Lung (tissue), 11 donors: ENCODE measurements at regions not wholly inside any gene's neighbourhood (a gene's known extent, or its start where the extent isn't known, plus 50 kb on each side); places are given as distances from the start of the nearest gene placed in this dataset.

ENCODE experiments used
- ATAC-seq: fragments of 200-7000 bp; cut with Tn5 transposase; one replicate; pipeline ENCODE4 v1.9.1; 2020; ENCODE audit warnings: moderate number of reproducible peaks; ENCODE audit not compliant: insufficient read depth, low FRiP score
- DNase-seq, 3 donors: peaks; one replicate each; pipeline ENCODE4 v3.0.0-alpha.2; 2013 to 2017
- H3K27ac ChIP-seq, 2 donors: one replicate each; pipeline ENCODE4 v1.5.1; 2013; ENCODE audit warnings: mild to moderate bottlenecking in 2 of 2, moderate library complexity in 2 of 2, control low read depth in 1 of 2, inconsistent platforms in 1 of 2, low read depth in 1 of 2, low read length in 1 of 2
- H3K27me3 ChIP-seq, 3 donors: one replicate each; pipeline ENCODE4 v1.5.1; 2013; ENCODE audit warnings: low read length in 2 of 3; ENCODE audit not compliant: control insufficient read depth in 3 of 3, insufficient read depth in 3 of 3
- H3K36me3 ChIP-seq, 4 donors: one replicate each; pipeline ENCODE4 v1.5.1; 2013; ENCODE audit warnings: low read length in 4 of 4, mild to moderate bottlenecking in 1 of 4, moderate library complexity in 1 of 4; ENCODE audit not compliant: control insufficient read depth in 4 of 4, insufficient read depth in 4 of 4
- H3K4me1 ChIP-seq, 5 donors: one replicate each; pipeline ENCODE4 v1.5.1; 2013; ENCODE audit warnings: low read length in 5 of 5, mild to moderate bottlenecking in 2 of 5, moderate library complexity in 1 of 5; ENCODE audit not compliant: control insufficient read depth in 5 of 5, insufficient read depth in 5 of 5
- H3K4me3 ChIP-seq: one replicate; pipeline ENCODE4 v1.5.1; 2013; ENCODE audit warnings: mild to moderate bottlenecking, control low read depth, moderate library complexity
- H3K9ac ChIP-seq, 2 donors: one replicate each; pipeline ENCODE4 v1.5.1; 2013; ENCODE audit warnings: low read length in 2 of 2, control low read depth in 1 of 2; ENCODE audit not compliant: insufficient read depth in 1 of 2
- H3K9me3 ChIP-seq, 4 donors: one replicate each; pipeline ENCODE4 v1.5.1; 2013; ENCODE audit warnings: low read length in 3 of 4, mild to moderate bottlenecking in 1 of 4, moderate library complexity in 1 of 4; ENCODE audit not compliant: control insufficient read depth in 4 of 4, insufficient read depth in 3 of 4
- whole genome bisulfite sequencing, 2 donors: extraction: QIAGEN DNeasy Blood & Tissue Kit; methylation state at CpG; one replicate each; pipeline ENCODE4 v1.1.7; 2013; 5-methylcytosine and 5-hydroxymethylcytosine counted together
- TF ChIP-seq, protein P1 (sequence below): IDR thresholded peaks from 2 replicates; pipeline ENCODE4 v1.5.1; 2012; ENCODE audit warnings: mild to moderate bottlenecking; ENCODE audit errors: control extremely low read depth, extremely low read depth
- donor health status: control.
- donor health status: control.
- donor health status: Bipolar disorder and iron deficiency.
- donor health status: healthy.
- donor health status: DM: yes; HTN: yes; CAD: no.

DNA sequence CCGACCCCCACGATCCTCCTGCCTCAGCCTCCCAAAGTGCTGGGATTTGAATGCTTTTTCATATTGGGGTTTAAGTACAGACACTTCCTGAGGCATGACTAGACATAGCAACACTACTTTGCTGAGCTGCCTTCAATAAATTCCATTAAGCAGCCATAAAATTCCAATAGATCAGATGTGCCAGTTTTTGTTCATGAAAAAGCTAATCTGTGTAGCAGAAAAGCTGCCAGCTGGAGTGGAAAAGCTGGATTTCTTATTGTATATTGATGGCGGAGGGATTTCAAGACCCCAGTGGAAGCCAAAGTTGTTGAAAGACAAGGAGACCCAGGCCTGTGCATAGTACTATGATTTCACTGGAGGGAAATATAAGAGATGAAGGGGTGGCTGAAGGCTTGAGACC lies 209.0 kb upstream of the NUDT4 start:
- 95 to 100% methylated on average over 3 of the region's 3 CpGs for WGBS, 2 donors
- H3K27me3 ChIP-seq = no peaks in the 10 kb centered on the region
- H3K9ac ChIP-seq = no peak overlapping the region
- TF ChIP-seq, protein P1, sequence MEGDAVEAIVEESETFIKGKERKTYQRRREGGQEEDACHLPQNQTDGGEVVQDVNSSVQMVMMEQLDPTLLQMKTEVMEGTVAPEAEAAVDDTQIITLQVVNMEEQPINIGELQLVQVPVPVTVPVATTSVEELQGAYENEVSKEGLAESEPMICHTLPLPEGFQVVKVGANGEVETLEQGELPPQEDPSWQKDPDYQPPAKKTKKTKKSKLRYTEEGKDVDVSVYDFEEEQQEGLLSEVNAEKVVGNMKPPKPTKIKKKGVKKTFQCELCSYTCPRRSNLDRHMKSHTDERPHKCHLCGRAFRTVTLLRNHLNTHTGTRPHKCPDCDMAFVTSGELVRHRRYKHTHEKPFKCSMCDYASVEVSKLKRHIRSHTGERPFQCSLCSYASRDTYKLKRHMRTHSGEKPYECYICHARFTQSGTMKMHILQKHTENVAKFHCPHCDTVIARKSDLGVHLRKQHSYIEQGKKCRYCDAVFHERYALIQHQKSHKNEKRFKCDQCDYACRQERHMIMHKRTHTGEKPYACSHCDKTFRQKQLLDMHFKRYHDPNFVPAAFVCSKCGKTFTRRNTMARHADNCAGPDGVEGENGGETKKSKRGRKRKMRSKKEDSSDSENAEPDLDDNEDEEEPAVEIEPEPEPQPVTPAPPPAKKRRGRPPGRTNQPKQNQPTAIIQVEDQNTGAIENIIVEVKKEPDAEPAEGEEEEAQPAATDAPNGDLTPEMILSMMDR = no peak
- no peaks in the 10 kb centered on the region for H3K9me3 ChIP-seq
- H3K36me3 ChIP-seq = no peaks in the 10 kb centered on the region
- no peak overlapping the region for H3K27ac ChIP-seq
- ATAC-seq (no peak), DNase-seq (no peak)
- H3K4me1 ChIP-seq = peaks cover 0 to 23% (median 3%) of the 10 kb centered on the region in 5 donors
- no peak overlapping the region for H3K4me3 ChIP-seq

DNA sequence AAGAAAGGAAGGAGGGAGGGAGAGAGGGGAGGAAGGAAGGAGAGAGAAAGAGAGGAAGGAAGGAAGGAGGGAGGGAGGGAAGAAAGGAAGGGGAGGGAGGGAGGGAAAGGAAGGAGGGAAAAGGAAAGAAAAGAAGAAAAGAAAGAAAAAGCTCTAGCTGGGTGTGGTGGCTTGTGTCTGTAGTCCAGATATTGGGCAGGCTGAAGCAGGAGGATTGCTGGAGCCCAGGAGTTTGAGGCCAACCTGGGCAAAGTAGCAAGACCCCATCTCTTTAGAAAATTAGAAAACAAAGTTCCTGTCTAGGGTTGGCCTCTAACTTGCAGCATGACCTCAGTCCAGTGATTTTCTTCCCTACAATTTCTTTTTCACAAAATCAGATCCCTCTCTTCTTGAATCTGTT lies 208.2 kb upstream of the NUDT4 start:
- ATAC-seq (no peak), DNase-seq (no peak)
- H3K4me3 ChIP-seq = no peak overlapping the region
- H3K4me1 ChIP-seq = peaks cover 0 to 31% (median 10%) of the 10 kb centered on the region in 5 donors
- H3K27ac ChIP-seq = no peak overlapping the region
- no peaks in the 10 kb centered on the region for H3K36me3 ChIP-seq
- no peaks in the 10 kb centered on the region for H3K9me3 ChIP-seq
- no peak overlapping the region for H3K9ac ChIP-seq
- no peaks in the 10 kb centered on the region for H3K27me3 ChIP-seq
- TF ChIP-seq, protein P1 = no peak

DNA sequence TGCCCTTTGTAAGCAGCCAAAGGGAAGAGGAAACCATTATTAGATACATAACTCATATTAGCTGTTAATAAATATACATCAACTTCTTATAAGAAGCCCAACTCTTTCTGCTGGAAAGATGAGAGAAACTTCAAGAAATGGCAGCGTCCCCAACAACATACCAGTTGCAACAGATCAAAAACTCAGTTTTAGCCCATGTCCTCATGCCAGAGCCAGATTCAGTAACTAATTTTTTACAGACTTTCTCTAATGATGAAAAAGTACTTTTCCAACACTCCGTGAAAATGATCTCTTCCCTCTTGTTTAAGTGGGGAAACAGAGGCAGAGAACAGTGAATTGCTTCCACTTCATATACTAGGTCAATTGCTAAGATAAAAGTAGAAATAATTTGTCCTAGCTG lies 206.8 kb upstream of the NUDT4 start:
- no peak overlapping the region for H3K27ac ChIP-seq
- no peaks in the 10 kb centered on the region for H3K36me3 ChIP-seq
- peak; percentile 30 to 75 (median 64) for DNase-seq
- H3K27me3 ChIP-seq = no peaks in the 10 kb centered on the region
- H3K4me3 ChIP-seq = no peak overlapping the region
- peaks cover 0 to 39% (median 10%) of the 10 kb centered on the region in 5 donors for H3K4me1 ChIP-seq
- H3K9me3 ChIP-seq = no peaks in the 10 kb centered on the region
- TF ChIP-seq, protein P1 = no peak
- WGBS, 2 donors = 74 to 91% methylated on average over 2 of the region's 2 CpGs
- no peak overlapping the region for H3K9ac ChIP-seq
- no peak for ATAC-seq
